ENCODE measurements at regions not wholly inside any gene's neighbourhood (a gene's known extent, or its start where the extent isn't known, plus 50 kb on each side); places are given as distances from the start of the nearest gene placed in this dataset.

DNA sequence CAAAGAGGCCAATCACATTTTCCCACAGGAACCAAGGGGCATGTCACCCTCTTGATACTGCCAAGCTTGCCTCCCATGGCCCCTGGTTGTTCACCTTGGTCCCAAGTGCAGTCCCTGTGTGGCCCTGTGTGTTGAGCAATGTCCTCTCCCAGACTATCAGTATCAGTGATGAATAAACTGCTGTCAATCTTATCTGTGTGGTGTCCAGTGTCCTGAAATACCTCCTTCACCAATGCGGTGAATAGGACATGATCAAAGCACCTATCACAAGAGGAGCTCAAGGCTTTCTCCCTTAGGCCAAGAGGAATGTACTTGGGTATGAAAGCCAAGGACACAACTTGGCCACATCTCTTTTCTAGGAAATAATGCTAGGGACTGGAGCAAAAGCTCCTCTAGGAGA lies 68.2 kb downstream of the MAIP1 start:
- TF ChIP-seq, protein P1, sequence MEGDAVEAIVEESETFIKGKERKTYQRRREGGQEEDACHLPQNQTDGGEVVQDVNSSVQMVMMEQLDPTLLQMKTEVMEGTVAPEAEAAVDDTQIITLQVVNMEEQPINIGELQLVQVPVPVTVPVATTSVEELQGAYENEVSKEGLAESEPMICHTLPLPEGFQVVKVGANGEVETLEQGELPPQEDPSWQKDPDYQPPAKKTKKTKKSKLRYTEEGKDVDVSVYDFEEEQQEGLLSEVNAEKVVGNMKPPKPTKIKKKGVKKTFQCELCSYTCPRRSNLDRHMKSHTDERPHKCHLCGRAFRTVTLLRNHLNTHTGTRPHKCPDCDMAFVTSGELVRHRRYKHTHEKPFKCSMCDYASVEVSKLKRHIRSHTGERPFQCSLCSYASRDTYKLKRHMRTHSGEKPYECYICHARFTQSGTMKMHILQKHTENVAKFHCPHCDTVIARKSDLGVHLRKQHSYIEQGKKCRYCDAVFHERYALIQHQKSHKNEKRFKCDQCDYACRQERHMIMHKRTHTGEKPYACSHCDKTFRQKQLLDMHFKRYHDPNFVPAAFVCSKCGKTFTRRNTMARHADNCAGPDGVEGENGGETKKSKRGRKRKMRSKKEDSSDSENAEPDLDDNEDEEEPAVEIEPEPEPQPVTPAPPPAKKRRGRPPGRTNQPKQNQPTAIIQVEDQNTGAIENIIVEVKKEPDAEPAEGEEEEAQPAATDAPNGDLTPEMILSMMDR (IDR thresholded peaks at IDR 0.05), result no peak
- TF ChIP-seq POLR2A (IDR thresholded peaks at IDR 0.05), result no peak

All from transverse colon (tissue), 3 donors.